HEK293T (cell line): ENCODE measurements at regions not wholly inside any gene's neighbourhood (a gene's known extent, or its start where the extent isn't known, plus 50 kb on each side); places are given as distances from the start of the nearest gene placed in this dataset.

Source experiments
- CTCF ChIA-PET: fragments of 350-600 bp; formaldehyde crosslinking; extraction: SDS; loops from one replicate; lab custom pipeline; 2021; ENCODE audit warnings: antibody characterized with exemption, inconsistent platforms; lab: Yijun Ruan, JAX
- POLR2A ChIA-PET: fragments of 350-600 bp; formaldehyde crosslinking; extraction: SDS; loops from one replicate; lab custom pipeline; 2020; ENCODE audit warnings: antibody characterized with exemption, inconsistent platforms; lab: Yijun Ruan, JAX
- DNase-seq: peaks from one replicate; pipeline ENCODE4 v3.0.0; 2012; ENCODE audit warnings: mixed read lengths; ENCODE audit errors: extremely low spot score
- ARNT ChIP-seq: fragments of 450-650 bp; IDR thresholded peaks from 2 replicates; pipeline ENCODE4 v1.6.1; 2017; ENCODE audit warnings: mild to moderate bottlenecking
- BHLHE40 ChIP-seq: fragments of 450-650 bp; IDR thresholded peaks from 2 replicates; pipeline ENCODE4 v1.6.1; 2016; ENCODE audit warnings: mild to moderate bottlenecking, moderate library complexity, borderline replicate concordance
- CTBP1 ChIP-seq: fragments of 450-650 bp; IDR thresholded peaks from 2 replicates; pipeline ENCODE4 v1.6.1; 2016; ENCODE audit warnings: borderline replicate concordance
- ELF4 ChIP-seq: fragments of 450-650 bp; IDR thresholded peaks from 2 replicates; pipeline ENCODE4 v1.6.1; 2017; ENCODE audit warnings: antibody characterized with exemption
- FOXA1 ChIP-seq: fragments of 450-650 bp; IDR thresholded peaks from 2 replicates; pipeline ENCODE4 v1.6.1; 2016; ENCODE audit warnings: mild to moderate bottlenecking
- FOXK2 ChIP-seq: fragments of 450-650 bp; IDR thresholded peaks from 2 replicates; pipeline ENCODE4 v1.6.1; 2016; ENCODE audit warnings: mild to moderate bottlenecking
- FOXM1 ChIP-seq: fragments of 450-650 bp; IDR thresholded peaks from 2 replicates; pipeline ENCODE4 v1.6.1; 2017; ENCODE audit warnings: mild to moderate bottlenecking, borderline replicate concordance
- HDGF ChIP-seq: fragments of 450-650 bp; IDR thresholded peaks from 2 replicates; pipeline ENCODE4 v1.6.1; 2017; ENCODE audit warnings: antibody characterized with exemption, borderline replicate concordance
- L3MBTL2 ChIP-seq: fragments of 450-650 bp; conservative IDR thresholded peaks from 2 replicates; pipeline ENCODE4 v1.6.1; 2016; ENCODE audit warnings: mild to moderate bottlenecking
- LEF1 ChIP-seq: fragments of 450-650 bp; IDR thresholded peaks from 2 replicates; pipeline ENCODE4 v1.6.1; 2017; ENCODE audit warnings: mild to moderate bottlenecking, borderline replicate concordance
- NFRKB ChIP-seq: fragments of 450-650 bp; IDR thresholded peaks from 2 replicates; pipeline ENCODE4 v1.6.1; 2016; ENCODE audit warnings: mild to moderate bottlenecking, moderate library complexity
- PKNOX1 ChIP-seq: fragments of 450-650 bp; IDR thresholded peaks from 2 replicates; pipeline ENCODE4 v1.6.1; 2016
- SP1 ChIP-seq: fragments of 450-650 bp; IDR thresholded peaks from 2 replicates; pipeline ENCODE4 v1.6.1; 2017
- SUZ12 ChIP-seq: fragments of 450-650 bp; IDR thresholded peaks from 2 replicates; pipeline ENCODE4 v1.6.1; 2016; ENCODE audit warnings: mild to moderate bottlenecking
- TARDBP ChIP-seq: fragments of 450-650 bp; IDR thresholded peaks from 2 replicates; pipeline ENCODE4 v1.6.1; 2016
- ZNF384 ChIP-seq: fragments of 450-650 bp; IDR thresholded peaks from 2 replicates; pipeline ENCODE4 v1.6.1; 2016

- ChIA-PET POLR2A (interaction anchor here (1.0 kb wide), 1 partner anchor 413 kb away, joined by 4 read pairs; the partner anchor contains the start of gene CYCS), CTCF (no interaction called here)
- TF ChIP-seq FOXK2 (no peak), FOXA1 (no peak), LEF1 (no peak), TARDBP (no peak), ZNF384 (no peak), HDGF (no peak), ELF4 (no peak), SUZ12 (no peak), ARNT (no peak), CTBP1 (no peak), FOXM1 (no peak), NFRKB (no peak), PKNOX1 (no peak), L3MBTL2 (no peak)
- DNase-seq = no peak
Measured at GRCh38 chr7:25537662-25538375, 309.5 kb upstream of the NPVF start.

GRCh38 chr7:25541094-25541821 is 313.0 kb upstream of the NPVF start:
- TF ChIP-seq NFRKB (no peak), HDGF (no peak), LEF1 (no peak), FOXK2 (no peak), CTBP1 (no peak), ELF4 (no peak), ARNT (no peak), FOXA1 (no peak), SUZ12 (no peak), TARDBP (no peak), SP1 (no peak), ZNF384 (no peak), FOXM1 (no peak), BHLHE40 (no peak), L3MBTL2 (no peak)
- POLR2A ChIA-PET = no interaction called here
- no peak for DNase-seq
- CTCF ChIA-PET = interaction anchor here (0.7 to 0.9 kb wide), 2 partner anchors 25 to 33 kb away, joined by 3 to 5 read pairs; no protein-coding TSS in a partner anchor

GRCh38 chr7:25541877-25542276 is 313.6 kb upstream of the NPVF start:
- CTCF ChIA-PET = interaction anchor here (0.7 kb wide), 1 partner anchor 32 kb away, joined by 5 read pairs; no protein-coding TSS in a partner anchor
- no peak for DNase-seq
- TF ChIP-seq FOXK2 (no peak), PKNOX1 (no peak), LEF1 (no peak), HDGF (no peak)
- POLR2A ChIA-PET = no interaction called here

GRCh38 chr7:25543210-25543609 is 314.9 kb upstream of the NPVF start:
- ChIA-PET CTCF (interaction anchor here (1.4 kb wide), 1 partner anchor 152 kb away, joined by 4 read pairs; no protein-coding TSS in a partner anchor), POLR2A (no interaction called here)
- no peak for DNase-seq
- TF ChIP-seq BHLHE40 = no peak
- TF ChIP-seq LEF1 = no peak
- no peak for TF ChIP-seq FOXA1
- no peak for TF ChIP-seq HDGF
- TF ChIP-seq CTBP1 = no peak
- no peak for TF ChIP-seq ARNT
- TF ChIP-seq SUZ12 = no peak
- TF ChIP-seq ZNF384 = no peak
- no peak for TF ChIP-seq PKNOX1

GRCh38 chr7:25543798-25544197 is 315.5 kb upstream of the NPVF start:
- ChIA-PET POLR2A (no interaction called here), CTCF (interaction anchor here (1.4 kb wide), 1 partner anchor 152 kb away, joined by 4 read pairs; no protein-coding TSS in a partner anchor)
- TF ChIP-seq HDGF (no peak), TARDBP (no peak), ZNF384 (no peak), SP1 (no peak), FOXA1 (no peak), NFRKB (no peak), L3MBTL2 (no peak), ELF4 (no peak), CTBP1 (no peak), FOXK2 (no peak)
- DNase-seq = no peak

- no peak for DNase-seq
- ChIA-PET POLR2A (no interaction called here), CTCF (interaction anchor here (1.4 kb wide), 1 partner anchor 153 kb away, joined by 4 read pairs; no protein-coding TSS in a partner anchor)
- TF ChIP-seq ZNF384 (no peak), BHLHE40 (no peak), TARDBP (no peak), LEF1 (no peak), SUZ12 (no peak), NFRKB (no peak)
Measured at GRCh38 chr7:25544254-25544653, 316.0 kb upstream of the NPVF start.
